HEK293T (cell line): ENCODE measurements at regions not wholly inside any gene's neighbourhood (a gene's known extent, or its start where the extent isn't known, plus 50 kb on each side); places are given as distances from the start of the nearest gene placed in this dataset.

ENCODE experiments used
- CTCF ChIA-PET: fragments of 350-600 bp; formaldehyde crosslinking; extraction: SDS; loops from one replicate; lab custom pipeline; 2021; ENCODE audit warnings: antibody characterized with exemption, inconsistent platforms; lab: Yijun Ruan, JAX
- POLR2A ChIA-PET: fragments of 350-600 bp; formaldehyde crosslinking; extraction: SDS; loops from one replicate; lab custom pipeline; 2020; ENCODE audit warnings: antibody characterized with exemption, inconsistent platforms; lab: Yijun Ruan, JAX
- DNase-seq: peaks from one replicate; pipeline ENCODE4 v3.0.0; 2012; ENCODE audit warnings: mixed read lengths; ENCODE audit errors: extremely low spot score
- ARNT ChIP-seq: fragments of 450-650 bp; IDR thresholded peaks from 2 replicates; pipeline ENCODE4 v1.6.1; 2017; ENCODE audit warnings: mild to moderate bottlenecking
- BHLHE40 ChIP-seq: fragments of 450-650 bp; IDR thresholded peaks from 2 replicates; pipeline ENCODE4 v1.6.1; 2016; ENCODE audit warnings: mild to moderate bottlenecking, moderate library complexity, borderline replicate concordance
- CTBP1 ChIP-seq: fragments of 450-650 bp; IDR thresholded peaks from 2 replicates; pipeline ENCODE4 v1.6.1; 2016; ENCODE audit warnings: borderline replicate concordance
- ELF4 ChIP-seq: fragments of 450-650 bp; IDR thresholded peaks from 2 replicates; pipeline ENCODE4 v1.6.1; 2017; ENCODE audit warnings: antibody characterized with exemption
- FOXA1 ChIP-seq: fragments of 450-650 bp; IDR thresholded peaks from 2 replicates; pipeline ENCODE4 v1.6.1; 2016; ENCODE audit warnings: mild to moderate bottlenecking
- FOXK2 ChIP-seq: fragments of 450-650 bp; IDR thresholded peaks from 2 replicates; pipeline ENCODE4 v1.6.1; 2016; ENCODE audit warnings: mild to moderate bottlenecking
- FOXM1 ChIP-seq: fragments of 450-650 bp; IDR thresholded peaks from 2 replicates; pipeline ENCODE4 v1.6.1; 2017; ENCODE audit warnings: mild to moderate bottlenecking, borderline replicate concordance
- HDGF ChIP-seq: fragments of 450-650 bp; IDR thresholded peaks from 2 replicates; pipeline ENCODE4 v1.6.1; 2017; ENCODE audit warnings: antibody characterized with exemption, borderline replicate concordance
- L3MBTL2 ChIP-seq: fragments of 450-650 bp; conservative IDR thresholded peaks from 2 replicates; pipeline ENCODE4 v1.6.1; 2016; ENCODE audit warnings: mild to moderate bottlenecking
- LEF1 ChIP-seq: fragments of 450-650 bp; IDR thresholded peaks from 2 replicates; pipeline ENCODE4 v1.6.1; 2017; ENCODE audit warnings: mild to moderate bottlenecking, borderline replicate concordance
- NFRKB ChIP-seq: fragments of 450-650 bp; IDR thresholded peaks from 2 replicates; pipeline ENCODE4 v1.6.1; 2016; ENCODE audit warnings: mild to moderate bottlenecking, moderate library complexity
- SP1 ChIP-seq: fragments of 450-650 bp; IDR thresholded peaks from 2 replicates; pipeline ENCODE4 v1.6.1; 2017
- SUZ12 ChIP-seq: fragments of 450-650 bp; IDR thresholded peaks from 2 replicates; pipeline ENCODE4 v1.6.1; 2016; ENCODE audit warnings: mild to moderate bottlenecking
- ZNF384 ChIP-seq: fragments of 450-650 bp; IDR thresholded peaks from 2 replicates; pipeline ENCODE4 v1.6.1; 2016
- TF ChIP-seq, protein P1 (sequence below): fragments of 450-650 bp; IDR thresholded peaks from 2 replicates; pipeline ENCODE4 v1.6.1; 2016

GRCh38 chr9:89869793-89870580, 265.2 kb downstream of the GADD45G start:
- ChIA-PET CTCF (no interaction called here), POLR2A (no interaction called here)
- no peak for TF ChIP-seq L3MBTL2
- DNase-seq, result no peak

GRCh38 chr9:89871871-89872331, 267.1 kb downstream of the GADD45G start:
- POLR2A ChIA-PET, result no interaction called here
- TF ChIP-seq LEF1 (no peak), ARNT (no peak)
- CTCF ChIA-PET, result no interaction called here

GRCh38 chr9:89872426-89872912, 267.7 kb downstream of the GADD45G start:
- no peak for DNase-seq
- CTCF ChIA-PET, result no interaction called here
- no peak for TF ChIP-seq SUZ12
- no peak for TF ChIP-seq SP1
- no peak for TF ChIP-seq NFRKB
- TF ChIP-seq, protein P1, sequence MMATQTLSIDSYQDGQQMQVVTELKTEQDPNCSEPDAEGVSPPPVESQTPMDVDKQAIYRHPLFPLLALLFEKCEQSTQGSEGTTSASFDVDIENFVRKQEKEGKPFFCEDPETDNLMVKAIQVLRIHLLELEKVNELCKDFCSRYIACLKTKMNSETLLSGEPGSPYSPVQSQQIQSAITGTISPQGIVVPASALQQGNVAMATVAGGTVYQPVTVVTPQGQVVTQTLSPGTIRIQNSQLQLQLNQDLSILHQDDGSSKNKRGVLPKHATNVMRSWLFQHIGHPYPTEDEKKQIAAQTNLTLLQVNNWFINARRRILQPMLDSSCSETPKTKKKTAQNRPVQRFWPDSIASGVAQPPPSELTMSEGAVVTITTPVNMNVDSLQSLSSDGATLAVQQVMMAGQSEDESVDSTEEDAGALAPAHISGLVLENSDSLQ, result no peak
- no peak for TF ChIP-seq BHLHE40
- POLR2A ChIA-PET, result no interaction called here

More at GRCh38 chr9:89871871-89872331, 267.1 kb downstream of the GADD45G start:
- no peak for DNase-seq

GRCh38 chr9:89872913-89873707, 268.3 kb downstream of the GADD45G start:
- DNase-seq, result no peak
- no peak for TF ChIP-seq CTBP1
- no peak for TF ChIP-seq NFRKB
- TF ChIP-seq, protein P1, result no peak
- TF ChIP-seq BHLHE40, result no peak
- TF ChIP-seq L3MBTL2, result no peak
- no peak for TF ChIP-seq FOXK2
- no peak for TF ChIP-seq LEF1
- no peak for TF ChIP-seq FOXM1
- TF ChIP-seq ZNF384, result no peak
- TF ChIP-seq ELF4, result no peak
- ChIA-PET POLR2A (no interaction called here), CTCF (interaction anchor here (0.9 kb wide), 1 partner anchor 227 kb away, joined by 3 read pairs; no protein-coding TSS in a partner anchor)

DNA sequence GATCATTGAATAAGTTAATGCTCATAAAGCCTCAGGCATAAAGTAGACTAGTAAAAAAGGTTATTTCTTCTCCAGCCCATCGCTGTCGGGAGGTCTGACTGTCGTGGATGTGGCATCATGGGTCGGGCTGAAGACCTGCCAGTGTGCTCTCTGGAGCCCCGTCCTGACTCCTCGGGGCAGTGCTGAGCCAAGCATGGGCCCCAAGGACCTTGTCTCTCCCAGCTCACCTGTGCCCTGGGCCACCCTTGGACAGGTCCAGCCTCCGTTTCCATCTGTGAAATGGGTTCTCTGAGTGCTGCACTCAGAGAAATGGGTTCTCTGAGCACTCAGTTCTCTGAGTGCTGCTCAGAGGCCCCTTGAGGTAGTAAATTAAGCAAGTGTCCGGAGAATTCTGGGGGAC, 269.0 kb downstream of the GADD45G start:
- DNase-seq, result no peak
- CTCF ChIA-PET, result interaction anchor here (0.9 kb wide), 1 partner anchor 226 kb away, joined by 3 read pairs; no protein-coding TSS in a partner anchor
- TF ChIP-seq FOXM1, result no peak
- TF ChIP-seq HDGF, result no peak
- TF ChIP-seq ARNT, result no peak
- TF ChIP-seq SUZ12, result no peak
- TF ChIP-seq L3MBTL2, result no peak
- TF ChIP-seq CTBP1, result no peak
- TF ChIP-seq NFRKB, result no peak
- TF ChIP-seq SP1, result no peak
- no peak for TF ChIP-seq ZNF384
- POLR2A ChIA-PET, result no interaction called here

DNA sequence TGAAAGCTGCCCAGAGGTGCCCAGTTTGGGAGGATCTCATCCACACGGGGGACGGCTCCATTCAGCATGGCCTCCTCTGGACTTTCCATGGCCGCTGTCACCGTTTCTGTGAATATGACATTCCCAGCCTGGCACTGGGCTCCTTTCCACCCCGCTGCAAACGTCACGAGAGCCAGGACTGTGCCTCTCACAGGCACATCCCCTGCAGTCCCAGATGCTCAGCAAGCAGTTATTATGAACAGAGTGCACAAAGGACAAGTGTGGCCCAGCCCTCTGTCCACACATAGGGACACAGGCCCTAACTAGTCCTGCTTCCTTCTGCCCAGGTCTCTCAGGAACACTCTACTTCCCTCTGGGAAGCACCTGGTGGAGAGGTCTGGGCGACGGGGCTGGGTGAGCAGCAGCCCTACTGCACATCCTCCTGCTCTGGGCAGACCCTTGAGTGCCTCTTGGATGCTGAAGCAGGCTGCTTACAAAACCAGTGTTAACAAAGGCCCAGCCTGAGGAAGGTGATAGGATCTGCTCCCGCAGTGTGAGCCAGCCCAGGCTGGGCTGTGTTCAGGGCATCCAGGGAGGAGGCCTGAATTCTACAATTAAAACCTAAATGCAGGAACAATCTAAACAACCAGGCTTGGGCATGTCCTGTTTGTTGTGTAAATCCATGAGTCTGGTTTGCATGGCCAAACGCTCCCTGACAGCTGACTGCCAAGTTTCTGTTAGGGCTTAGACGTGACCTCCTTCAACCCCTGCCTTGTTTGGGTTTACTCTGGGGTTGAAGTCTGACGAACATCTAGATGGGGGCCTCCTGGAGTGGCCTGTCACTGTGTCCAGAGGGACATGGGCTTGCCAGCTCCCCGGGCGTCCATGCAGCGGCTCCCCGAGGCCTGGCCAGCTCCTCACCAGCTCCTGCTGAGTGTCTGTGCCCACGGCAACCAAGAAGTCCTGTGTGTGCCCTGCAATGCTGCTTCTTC, 269.8 kb downstream of the GADD45G start:
- POLR2A ChIA-PET, result no interaction called here
- TF ChIP-seq ELF4 (no peak), FOXM1 (no peak), SP1 (no peak), HDGF (no peak), L3MBTL2 (no peak), LEF1 (no peak), FOXA1 (no peak), ARNT (no peak)

More for the DNA sequence above, 269.8 kb downstream of the GADD45G start:
- no peak for DNase-seq
- CTCF ChIA-PET, result no interaction called here
